Loucy (cell line): ENCODE measurements at regions not wholly inside any gene's neighbourhood (a gene's known extent, or its start where the extent isn't known, plus 50 kb on each side); places are given as distances from the start of the nearest gene placed in this dataset.

Experiments used
- CTCF ChIP-seq: fragments of 200-600 bp; sonication (generic); conservative IDR thresholded peaks from 2 replicates; pipeline ENCODE4 v1.5.1; 2014; ENCODE audit warnings: mild to moderate bottlenecking, antibody characterized with exemption, low read length
- EZH2phosphoT487 ChIP-seq: fragments of 200-600 bp; IDR thresholded peaks from 2 replicates; pipeline ENCODE4 v1.6.1; 2018; ENCODE audit warnings: antibody characterized with exemption, mild to moderate bottlenecking, moderate library complexity, borderline replicate concordance

GRCh38 chr10:117689566-117689965, 147.0 kb downstream of the EMX2 start:
- TF ChIP-seq CTCF = no peak
- no peak for TF ChIP-seq EZH2phosphoT487
